HUDEP-2 (cell line): ENCODE measurements at regions not wholly inside any gene's neighbourhood (a gene's known extent, or its start where the extent isn't known, plus 50 kb on each side); places are given as distances from the start of the nearest gene placed in this dataset.
"Not testable (repeated sequence)": the region's sequence is repeated elsewhere in the genome, so short reads cannot be mapped to it uniquely, and the experiment has no call there.

Source experiments
- DNase-seq, 76 experiments: peaks; one replicate each; lab custom pipeline; 2025; ENCODE audit not compliant: unreplicated experiment in 76 of 76; lab: John Stamatoyannopoulos, UW

GRCh38 chr1:120240181-120240580 lies 63.9 kb upstream of the SEC22B start:
- DNase-seq, result not testable (repeated sequence)

- not testable (repeated sequence) for DNase-seq
Observed at GRCh38 chr1:120239351-120239750, 63.0 kb upstream of the SEC22B start.

- DNase-seq, result not testable (repeated sequence)
Observed at GRCh38 chr1:120238867-120239266, 62.5 kb upstream of the SEC22B start.

- not testable (repeated sequence) for DNase-seq
Observed at GRCh38 chr1:120233661-120234018, 57.3 kb upstream of the SEC22B start.

GRCh38 chr1:120232834-120233660 lies 56.7 kb upstream of the SEC22B start:
- DNase-seq, result not testable (repeated sequence)

GRCh38 chr1:120229835-120230234 lies 53.5 kb upstream of the SEC22B start:
- not testable (repeated sequence) for DNase-seq
